Neuronal stem cell (in vitro differentiated cells): ENCODE measurements at regions not wholly inside any gene's neighbourhood (a gene's known extent, or its start where the extent isn't known, plus 50 kb on each side); places are given as distances from the start of the nearest gene placed in this dataset.
"Not testable (repeated sequence)": the region's sequence is repeated elsewhere in the genome, so short reads cannot be mapped to it uniquely, and the experiment has no call there.

Experiments
- DNase-seq: peaks from one replicate; pipeline ENCODE4 v3.0.0-alpha.2; 2013; ENCODE audit warnings: low spot score
- H2AFZ ChIP-seq: one replicate; pipeline ENCODE4 v1.6.1; 2013; ENCODE audit warnings: mild to moderate bottlenecking, low read length, inconsistent platforms
- H2AK5ac ChIP-seq: 2 replicates; pipeline ENCODE4 v1.6.1; 2013; ENCODE audit warnings: low read depth, mild to moderate bottlenecking, inconsistent platforms, low read length, moderate library complexity, mixed read lengths
- H2BK120ac ChIP-seq: 2 replicates; pipeline ENCODE4 v1.6.1; 2013; ENCODE audit warnings: low read depth, mild to moderate bottlenecking, inconsistent platforms, low read length, moderate library complexity, mixed read lengths
- H2BK12ac ChIP-seq: one replicate; pipeline ENCODE4 v1.6.1; 2013; ENCODE audit warnings: low read length, inconsistent platforms
- H2BK15ac ChIP-seq: 2 replicates; pipeline ENCODE4 v1.6.1; 2013; ENCODE audit warnings: mild to moderate bottlenecking, low read length, inconsistent platforms, mixed read lengths
- H2BK5ac ChIP-seq: one replicate; pipeline ENCODE4 v1.6.1; 2013; ENCODE audit warnings: inconsistent platforms, mild to moderate bottlenecking, low read length, moderate library complexity
- H3K14ac ChIP-seq: one replicate; pipeline ENCODE4 v1.6.1; 2013; ENCODE audit warnings: low read length, inconsistent platforms
- H3K18ac ChIP-seq: 2 replicates; pipeline ENCODE4 v1.6.1; 2013; ENCODE audit warnings: low read length, inconsistent platforms
- H3K23ac ChIP-seq: 2 replicates; pipeline ENCODE4 v1.6.1; 2013; ENCODE audit warnings: low read depth, mild to moderate bottlenecking, mixed read lengths, low read length, inconsistent platforms; ENCODE audit not compliant: poor library complexity
- H3K27ac ChIP-seq: replicated peaks from 3 replicates; pipeline ENCODE4 v1.5.1; 2013; ENCODE audit warnings: low read length, inconsistent platforms
- H3K27me3 ChIP-seq, 3 experiments: 2 replicates each; pipeline ENCODE4 v1.6.1; 2013; ENCODE audit warnings: low read length in 3 of 3, mild to moderate bottlenecking in 2 of 3, inconsistent platforms in 1 of 3, low read depth in 1 of 3, mixed read lengths in 1 of 3, moderate library complexity in 1 of 3; ENCODE audit not compliant: control insufficient read depth in 3 of 3, insufficient read depth in 3 of 3
- H3K36me3 ChIP-seq, 2 donors: replicated peaks in 1 of 2; 2 replicates each; pipeline ENCODE4 v1.6.1; 2013; ENCODE audit warnings: low read length in 2 of 2; ENCODE audit not compliant: control insufficient read depth in 2 of 2, insufficient read depth in 2 of 2
- H3K4ac ChIP-seq: 2 replicates; pipeline ENCODE4 v1.6.1; 2013; ENCODE audit warnings: inconsistent platforms, mild to moderate bottlenecking, low read length, moderate library complexity
- H3K4me1 ChIP-seq, 2 donors: 1 replicate in 1 of 2; 2 replicates in 1 of 2; pipeline ENCODE4 v1.6.1; 2013; ENCODE audit warnings: low read length in 2 of 2, low read depth in 1 of 2; ENCODE audit not compliant: control insufficient read depth in 2 of 2, insufficient read depth in 1 of 2
- H3K4me2 ChIP-seq: one replicate; pipeline ENCODE4 v1.6.1; 2013; ENCODE audit warnings: mild to moderate bottlenecking, low read length, inconsistent platforms; ENCODE audit not compliant: insufficient read depth, poor library complexity, severe bottlenecking
- H3K4me3 ChIP-seq, 2 donors: 2 replicates each; pipeline ENCODE4 v1.5.1; 2013; ENCODE audit warnings: low read length in 2 of 2, mild to moderate bottlenecking in 2 of 2, inconsistent platforms in 1 of 2, moderate library complexity in 1 of 2
- H3K79me1 ChIP-seq: one replicate; pipeline ENCODE4 v1.6.1; 2013; ENCODE audit warnings: low read depth, mild to moderate bottlenecking, inconsistent platforms, low read length, moderate library complexity
- H3K9ac ChIP-seq: one replicate; pipeline ENCODE4 v1.6.1; 2013; ENCODE audit warnings: mild to moderate bottlenecking, low read depth, low read length, inconsistent platforms; ENCODE audit not compliant: poor library complexity
- H3K9me3 ChIP-seq, 2 donors: replicated peaks in 1 of 2; 2 replicates each; pipeline versions ENCODE3 to v1.6.1; 2013; ENCODE audit warnings: low read length in 2 of 2, mild to moderate bottlenecking in 2 of 2, inconsistent platforms in 1 of 2, low read depth in 1 of 2, mixed read lengths in 1 of 2, moderate library complexity in 1 of 2; ENCODE audit not compliant: control insufficient read depth in 2 of 2, insufficient read depth in 1 of 2
- H4K8ac ChIP-seq: one replicate; pipeline ENCODE4 v1.6.1; 2013; ENCODE audit warnings: low read depth, mild to moderate bottlenecking, inconsistent platforms, low read length, moderate library complexity
- H4K91ac ChIP-seq: one replicate; pipeline ENCODE4 v1.6.1; 2013; ENCODE audit warnings: low read length, low read depth, mild to moderate bottlenecking, inconsistent platforms; ENCODE audit not compliant: poor library complexity
- WGBS, 2 donors: extraction: QIAGEN DNeasy Blood & Tissue Kit; methylation state at CpG; one replicate each; pipeline ENCODE4 v1.1.7; 2013; ENCODE audit warnings: missing lambda C conversion rate in 2 of 2, mixed read lengths in 1 of 2; ENCODE audit not compliant: insufficient read length in 2 of 2, insufficient replicate concordance in 1 of 2; ENCODE audit errors: extremely low coverage in 2 of 2; 5-methylcytosine and 5-hydroxymethylcytosine counted together

DNA sequence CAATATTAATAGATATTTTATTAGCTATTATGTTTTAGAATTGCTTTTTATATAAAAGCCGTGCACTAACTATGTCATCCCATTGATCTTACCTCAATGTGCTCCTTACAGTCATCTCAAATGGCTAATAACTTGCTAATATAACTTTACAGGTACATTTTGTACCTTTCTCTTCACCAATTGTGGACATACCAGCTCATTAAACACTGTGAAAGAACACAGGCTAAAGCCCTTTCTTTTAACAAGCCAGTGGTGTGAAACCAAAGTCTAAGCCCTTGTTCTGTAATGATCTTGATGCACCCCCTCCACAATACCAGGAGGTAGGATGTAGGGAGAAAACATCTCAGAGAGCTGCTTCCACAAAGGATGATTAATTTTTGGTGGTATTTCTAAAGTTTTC, 675.3 kb upstream of the USP15 start:
- Histone ChIP-seq H2BK12ac (no peak overlapping the region), H3K79me1 (no peaks in the 10 kb centered on the region), H3K9ac (no peak overlapping the region), H4K8ac (no peak overlapping the region), H3K23ac (no peak overlapping the region), H2BK5ac (no peak overlapping the region), H2BK120ac (no peak overlapping the region), H3K18ac (no peak overlapping the region), H2AK5ac (no peak overlapping the region), H2BK15ac (no peak overlapping the region), H3K4me3 (no peak overlapping the region), H3K4me2 (no peak overlapping the region), H3K27ac (no peak overlapping the region), H3K14ac (no peak overlapping the region), H3K4me1 (peaks cover 2 to 10% of the 10 kb centered on the region in 2 donors), H3K36me3 (no peaks in the 10 kb centered on the region), H4K91ac (no peak overlapping the region), H3K9me3 (no peaks in the 10 kb centered on the region), H3K27me3 (no peaks in the 10 kb centered on the region), H2AFZ (no peak overlapping the region), H3K4ac (no peak overlapping the region)
- WGBS, 2 donors: no CpG with 5 or more reads among the region's 1 CpG
- no peak for DNase-seq

DNA sequence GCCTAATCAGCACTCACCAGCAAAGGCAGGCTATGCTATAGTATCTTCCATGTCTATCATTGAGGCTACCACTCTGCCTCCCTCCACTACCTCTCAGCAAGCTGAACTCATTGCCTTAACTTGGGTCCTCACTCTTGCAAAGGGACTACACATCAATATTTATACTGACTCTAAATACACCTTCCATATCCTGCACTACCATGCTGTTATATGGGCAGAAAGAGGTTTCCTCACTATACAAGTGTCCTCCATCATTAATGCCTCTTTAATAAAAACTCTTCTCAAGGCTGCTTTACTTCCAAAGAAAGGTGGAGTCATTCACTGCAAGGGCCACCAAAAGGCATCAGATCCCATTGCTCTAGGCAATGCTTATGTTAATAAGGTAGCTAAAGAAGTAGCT, 669.3 kb upstream of the USP15 start:
- H2BK5ac ChIP-seq, H3K4ac ChIP-seq, H3K18ac ChIP-seq, H2BK12ac ChIP-seq, H3K79me1 ChIP-seq, DNase-seq, H3K9me3 ChIP-seq, H3K4me3 ChIP-seq, H3K27me3 ChIP-seq, H2BK15ac ChIP-seq, H3K14ac ChIP-seq, H2AK5ac ChIP-seq, H3K23ac ChIP-seq, H3K4me1 ChIP-seq, H3K27ac ChIP-seq, H2AFZ ChIP-seq, H3K4me2 ChIP-seq, H3K9ac ChIP-seq, H4K8ac ChIP-seq, H3K36me3 ChIP-seq, H4K91ac ChIP-seq, H2BK120ac ChIP-seq: not testable (repeated sequence)

DNA sequence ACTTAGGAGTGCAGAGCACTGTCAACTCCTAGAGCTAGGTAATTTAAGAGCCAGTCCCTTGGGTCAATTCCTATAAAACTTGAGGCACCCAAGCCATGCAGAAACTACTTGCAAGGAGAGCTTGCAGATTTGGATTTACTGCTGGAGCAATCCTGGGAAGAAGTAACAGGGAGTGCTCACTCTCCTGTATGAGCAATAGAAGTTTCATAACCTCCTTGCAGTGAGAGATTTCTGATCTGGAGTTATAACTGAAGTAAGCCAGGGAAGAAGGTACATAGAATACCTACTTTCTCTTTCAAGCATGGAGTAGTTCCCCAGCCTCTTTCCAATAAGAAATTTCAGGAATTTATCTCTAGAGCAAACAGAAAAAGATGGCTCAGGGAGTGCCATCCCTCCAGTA, 650.1 kb upstream of the USP15 start:
- Histone ChIP-seq H2BK120ac (no peak overlapping the region), H3K9me3 (no peaks in the 10 kb centered on the region)

DNA sequence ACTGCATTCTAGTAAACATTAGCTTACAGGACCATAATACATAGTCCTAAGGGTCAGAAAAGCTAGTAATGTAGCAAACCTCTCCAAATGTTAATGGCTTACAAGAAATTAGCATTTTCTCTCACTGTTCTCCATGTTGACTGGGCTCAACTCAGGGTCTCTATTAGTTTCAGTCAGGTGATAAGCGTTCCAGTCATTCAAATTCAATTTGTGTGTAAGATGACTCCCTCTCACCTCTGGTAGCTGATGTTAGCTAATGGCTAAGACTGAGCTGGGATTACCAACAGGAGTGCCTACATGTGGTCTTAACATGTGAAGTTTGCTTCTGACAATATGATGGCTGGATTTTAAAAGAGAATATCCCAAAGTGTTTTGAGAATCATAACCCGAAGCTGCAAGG, 630.5 kb upstream of the USP15 start:
- no peak overlapping the region for H2AFZ ChIP-seq
- no peak overlapping the region for H2BK5ac ChIP-seq
- WGBS, 2 donors: no CpG with 5 or more reads among the region's 2 CpGs
- no peak overlapping the region for H2BK120ac ChIP-seq
- H3K79me1 ChIP-seq: no peaks in the 10 kb centered on the region
- no peak overlapping the region for H4K8ac ChIP-seq
- H2BK12ac ChIP-seq: no peak overlapping the region
- H2AK5ac ChIP-seq: no peak overlapping the region
- H3K14ac ChIP-seq: no peak overlapping the region
- DNase-seq: no peak
- H3K18ac ChIP-seq: no peak overlapping the region
- no peaks in the 10 kb centered on the region for H3K36me3 ChIP-seq
- no peak overlapping the region for H3K23ac ChIP-seq
- H3K9me3 ChIP-seq: peaks cover 0 to 3% of the 10 kb centered on the region in 2 donors
- H3K27ac ChIP-seq: no peak overlapping the region
- H4K91ac ChIP-seq: no peak overlapping the region
- no peaks in the 10 kb centered on the region for H3K4me1 ChIP-seq
- H3K4me2 ChIP-seq: no peak overlapping the region
- H2BK15ac ChIP-seq: no peak overlapping the region
- no peak overlapping the region for H3K4ac ChIP-seq
- H3K4me3 ChIP-seq: no peak overlapping the region
- no peaks in the 10 kb centered on the region for H3K27me3 ChIP-seq
- no peak overlapping the region for H3K9ac ChIP-seq

More for the DNA sequence above, 650.1 kb upstream of the USP15 start:
- no peak overlapping the region for H3K23ac ChIP-seq
- no peak overlapping the region for H2BK5ac ChIP-seq
- H2AFZ ChIP-seq: peak overlapping the region; percentile 80
- no peak overlapping the region for H4K8ac ChIP-seq
- H3K14ac ChIP-seq: no peak overlapping the region
- no peak overlapping the region for H4K91ac ChIP-seq
- H3K4me3 ChIP-seq: no peak overlapping the region
- no peak overlapping the region for H3K4me2 ChIP-seq
- H3K18ac ChIP-seq: no peak overlapping the region
- no peaks in the 10 kb centered on the region for H3K36me3 ChIP-seq
- H3K9ac ChIP-seq: no peak overlapping the region
- H2BK15ac ChIP-seq: no peak overlapping the region
- H3K79me1 ChIP-seq: no peaks in the 10 kb centered on the region
- no peak overlapping the region for H2AK5ac ChIP-seq
- H3K4ac ChIP-seq: no peak overlapping the region
- H3K27me3 ChIP-seq: no peaks in the 10 kb centered on the region
- H2BK12ac ChIP-seq: no peak overlapping the region
- H3K27ac ChIP-seq: no peak overlapping the region
- DNase-seq: no peak
- H3K4me1 ChIP-seq: no peaks in the 10 kb centered on the region
